Fibroblast of mammary gland (primary cell): ENCODE measurements at regions not wholly inside any gene's neighbourhood (a gene's known extent, or its start where the extent isn't known, plus 50 kb on each side); places are given as distances from the start of the nearest gene placed in this dataset.

Source experiments
- DNase-seq: peaks from one replicate; pipeline ENCODE4 v3.0.0-alpha.2; 2010; ENCODE audit warnings: low read depth
- H3K4me3 ChIP-seq: 2 replicates; pipeline ENCODE4 v1.5.1; 2011; ENCODE audit warnings: low read depth, mild to moderate bottlenecking, low read length, moderate library complexity; ENCODE audit not compliant: control insufficient read depth
- TF ChIP-seq, protein P1 (sequence below): conservative IDR thresholded peaks from 2 replicates; pipeline ENCODE4 v1.5.1; 2011; ENCODE audit warnings: low read depth, low read length, inconsistent platforms; ENCODE audit not compliant: control insufficient read depth, insufficient read depth

DNA sequence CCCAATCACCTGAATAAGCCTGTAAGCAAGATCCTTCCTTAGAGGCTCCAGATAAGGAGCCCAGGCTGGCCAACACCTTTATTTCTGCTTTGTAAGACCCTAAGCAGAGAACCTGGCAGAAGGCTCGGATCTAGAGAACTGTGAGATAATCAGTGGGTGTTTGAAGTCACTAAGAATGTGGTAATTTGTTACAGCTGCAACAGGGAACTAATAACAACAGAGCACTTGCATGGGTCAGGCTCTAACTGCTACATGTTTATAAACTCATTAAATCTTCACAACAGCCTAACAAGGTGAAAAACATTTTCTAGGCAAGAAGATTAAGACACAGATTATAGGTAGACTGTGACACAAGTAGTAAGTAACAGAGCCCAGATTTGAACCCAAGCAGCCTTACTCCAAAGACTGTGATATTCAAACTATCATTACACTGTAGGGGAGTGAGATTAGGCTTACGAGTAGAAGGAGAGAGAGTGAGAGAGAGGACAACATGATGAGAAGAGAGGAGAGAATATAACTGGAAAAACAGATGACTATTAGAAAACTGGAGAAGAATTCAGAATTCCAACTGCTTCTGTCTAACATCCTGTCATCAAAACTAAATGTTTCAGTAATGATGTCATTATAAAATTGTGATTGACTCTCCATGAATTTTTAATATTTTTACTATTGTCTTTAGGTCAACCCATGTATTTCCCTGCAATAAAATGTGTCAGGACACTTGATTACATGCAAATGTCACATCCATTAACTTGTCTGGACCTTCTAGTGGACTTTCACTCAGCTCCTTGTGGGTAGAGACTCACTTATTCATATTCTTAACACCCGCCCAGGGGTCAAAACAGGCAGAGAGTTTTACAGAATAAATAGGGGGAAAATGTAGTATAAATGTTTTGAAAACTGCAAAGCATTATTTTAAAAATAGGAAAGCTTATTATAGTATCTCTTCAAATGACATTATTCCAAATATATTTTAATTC lies 290.9 kb upstream of the RGMB start:
- TF ChIP-seq, protein P1, sequence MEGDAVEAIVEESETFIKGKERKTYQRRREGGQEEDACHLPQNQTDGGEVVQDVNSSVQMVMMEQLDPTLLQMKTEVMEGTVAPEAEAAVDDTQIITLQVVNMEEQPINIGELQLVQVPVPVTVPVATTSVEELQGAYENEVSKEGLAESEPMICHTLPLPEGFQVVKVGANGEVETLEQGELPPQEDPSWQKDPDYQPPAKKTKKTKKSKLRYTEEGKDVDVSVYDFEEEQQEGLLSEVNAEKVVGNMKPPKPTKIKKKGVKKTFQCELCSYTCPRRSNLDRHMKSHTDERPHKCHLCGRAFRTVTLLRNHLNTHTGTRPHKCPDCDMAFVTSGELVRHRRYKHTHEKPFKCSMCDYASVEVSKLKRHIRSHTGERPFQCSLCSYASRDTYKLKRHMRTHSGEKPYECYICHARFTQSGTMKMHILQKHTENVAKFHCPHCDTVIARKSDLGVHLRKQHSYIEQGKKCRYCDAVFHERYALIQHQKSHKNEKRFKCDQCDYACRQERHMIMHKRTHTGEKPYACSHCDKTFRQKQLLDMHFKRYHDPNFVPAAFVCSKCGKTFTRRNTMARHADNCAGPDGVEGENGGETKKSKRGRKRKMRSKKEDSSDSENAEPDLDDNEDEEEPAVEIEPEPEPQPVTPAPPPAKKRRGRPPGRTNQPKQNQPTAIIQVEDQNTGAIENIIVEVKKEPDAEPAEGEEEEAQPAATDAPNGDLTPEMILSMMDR: no peak
- H3K4me3 ChIP-seq: no peak overlapping the region
- peak; percentile 21 for DNase-seq

DNA sequence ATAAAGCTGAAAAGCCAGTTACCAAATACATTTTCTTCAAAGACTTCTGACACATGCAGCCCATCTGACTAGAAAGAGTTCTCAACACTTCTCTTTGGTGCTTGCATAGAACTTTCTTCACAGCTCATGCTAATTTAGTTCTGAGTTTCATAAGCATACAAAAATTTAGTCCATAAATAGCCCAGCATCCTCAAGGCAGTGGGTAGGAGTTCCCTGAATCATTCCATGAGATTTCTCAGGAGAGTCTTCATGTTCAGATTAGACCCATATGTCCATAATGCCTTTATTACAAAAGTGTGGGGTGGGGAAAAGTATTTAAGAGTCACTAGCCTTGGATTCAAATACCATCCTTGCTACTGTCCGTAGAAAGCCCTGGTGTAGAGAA lies 290.2 kb upstream of the RGMB start:
- peak; percentile 92 for DNase-seq
- no peak overlapping the region for H3K4me3 ChIP-seq
- TF ChIP-seq, protein P1: no peak

DNA sequence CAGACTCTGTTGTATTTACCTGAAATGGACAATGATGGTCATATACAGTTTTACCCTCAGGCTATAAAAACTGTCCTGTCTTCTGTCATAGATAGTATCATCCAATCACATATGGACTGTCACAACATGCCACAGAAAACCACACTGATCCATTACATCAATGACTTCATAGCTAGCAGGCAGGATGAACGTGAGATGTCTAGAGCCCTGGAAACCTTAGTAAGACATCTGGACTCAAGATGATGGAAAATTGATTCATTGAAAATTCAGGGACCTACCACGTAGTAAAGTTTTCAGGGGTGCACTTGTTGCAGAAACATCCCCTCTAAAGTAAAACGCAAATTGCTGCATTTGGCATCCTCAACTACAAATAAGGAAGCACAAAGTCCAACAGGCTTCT lies 284.4 kb upstream of the RGMB start:
- peak; percentile 32 for DNase-seq
- TF ChIP-seq, protein P1: no peak
- no peak overlapping the region for H3K4me3 ChIP-seq

DNA sequence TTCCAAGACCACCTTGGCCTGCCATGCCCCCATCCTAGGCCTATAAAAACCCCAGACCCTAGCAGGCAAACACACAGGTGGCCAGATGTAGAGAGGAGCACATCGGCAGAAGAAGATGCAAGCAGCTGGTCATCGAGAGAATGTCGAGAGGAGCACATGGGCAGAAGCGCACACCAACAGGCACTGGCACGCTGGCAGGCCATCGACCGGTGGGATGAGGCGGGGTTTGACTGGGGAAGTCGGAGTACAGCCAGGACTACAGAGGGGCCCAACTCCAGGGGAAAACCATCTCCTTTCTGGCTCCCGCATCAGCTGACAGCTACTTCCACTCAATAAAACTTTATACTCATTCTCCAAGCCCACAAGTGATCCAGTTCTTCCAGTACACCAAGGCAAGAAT lies 283.1 kb upstream of the RGMB start:
- no peak overlapping the region for H3K4me3 ChIP-seq
- TF ChIP-seq, protein P1: no peak

DNA sequence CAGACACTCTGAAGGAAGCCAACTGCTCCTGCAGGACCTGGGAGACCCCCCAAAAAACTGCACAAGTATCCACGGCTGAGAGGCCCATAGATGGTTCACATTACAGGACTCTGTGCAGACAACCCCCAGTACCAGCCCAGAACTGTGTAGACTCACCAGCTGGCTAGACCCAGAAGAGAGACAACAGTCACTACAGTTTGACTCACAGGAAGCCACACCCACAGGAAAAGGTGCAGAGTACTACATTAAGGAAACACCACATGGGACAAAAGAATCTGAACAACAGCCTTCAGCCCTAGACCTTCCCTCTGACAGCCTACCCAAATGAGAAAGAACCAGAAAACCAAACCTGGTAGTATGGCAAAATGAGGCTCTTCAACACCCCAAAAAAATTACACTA lies 281.2 kb upstream of the RGMB start:
- DNase-seq: peak; percentile 40
- no peak overlapping the region for H3K4me3 ChIP-seq
- TF ChIP-seq, protein P1: no peak

More for the DNA sequence above, 283.1 kb upstream of the RGMB start:
- DNase-seq: no peak

DNA sequence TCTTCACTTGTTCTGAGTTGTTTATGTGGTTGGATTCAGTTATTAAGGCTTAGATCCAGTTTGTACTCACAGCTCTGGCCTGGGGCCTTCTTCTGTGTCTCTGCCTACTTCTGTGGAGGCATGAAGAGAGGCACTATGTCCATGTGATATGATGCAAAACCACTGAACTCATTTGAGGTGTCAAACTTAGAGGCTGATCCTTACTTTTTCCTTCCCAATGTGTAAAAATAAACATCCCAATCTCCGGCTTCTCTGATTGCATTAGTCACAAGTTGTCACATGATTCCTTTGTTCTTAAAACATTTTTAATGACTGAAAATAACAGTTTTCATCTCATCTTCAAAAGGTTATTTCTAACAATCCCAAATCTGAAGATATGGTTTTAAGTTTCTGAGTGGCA lies 276.0 kb upstream of the RGMB start:
- DNase-seq: no peak
- TF ChIP-seq, protein P1: no peak
- no peak overlapping the region for H3K4me3 ChIP-seq
